ENCODE measurements at regions not wholly inside any gene's neighbourhood (a gene's known extent, or its start where the extent isn't known, plus 50 kb on each side); places are given as distances from the start of the nearest gene placed in this dataset.

- Histone ChIP-seq H3K79me2 (ENCODE audit: insufficient read depth, low read depth, low read length) (no peaks in the 10 kb centered on the region), H3K4me1 (ENCODE audit: insufficient read depth, low read length, poor library complexity, severe bottlenecking) (no peaks in the 10 kb centered on the region), H2AFZ (ENCODE audit: low read length) (no peak overlapping the region), H3K4me2 (ENCODE audit: low read length) (no peak overlapping the region), H3K36me3 (ENCODE audit: insufficient read depth, low read length) (no peaks in the 10 kb centered on the region), H3K9me3 (ENCODE audit: low read length) (no peaks in the 10 kb centered on the region), H3K9me2 (ENCODE audit: insufficient read depth, low read length) (no peaks in the 10 kb centered on the region), H3K27ac (ENCODE audit: low read depth, low read length, poor library complexity, severe bottlenecking) (no peak overlapping the region), H4K20me1 (ENCODE audit: insufficient read depth, low read length) (no peaks in the 10 kb centered on the region), H3K4me3 (ENCODE audit: low read depth, low read length, poor library complexity, severe bottlenecking) (no peak overlapping the region)
- POLR2A ChIA-PET: no interaction called here
- intact Hi-C loops (cut with micrococcal nuclease; ENCODE audit: unreplicated experiment): no loop called here
- no peak for DNase-seq (ENCODE audit: low spot score)
- CTCF ChIA-PET (ENCODE audit: unreplicated experiment): no interaction called here
- TF ChIP-seq CTCF (conservative IDR thresholded peaks at IDR 0.05; ENCODE audit: low read length) (no peak), EZH2phosphoT487 (IDR thresholded peaks at IDR 0.05; ENCODE audit: borderline replicate concordance, low read depth, low read length) (no peak)
- no TSS peak for BruUV-seq (replicated peaks)
These were observed 466.0 kb downstream of the KIF20B start for GRCh38 chr10:90167174-90168064.

GRCh38 chr10:90168244-90168643, 466.9 kb downstream of the KIF20B start:
- Histone ChIP-seq H3K4me1 (ENCODE audit: insufficient read depth, low read length, poor library complexity, severe bottlenecking) (no peaks in the 10 kb centered on the region), H3K79me2 (ENCODE audit: insufficient read depth, low read depth, low read length) (no peaks in the 10 kb centered on the region), H3K9me2 (ENCODE audit: insufficient read depth, low read length) (no peaks in the 10 kb centered on the region), H3K9me3 (ENCODE audit: low read length) (no peaks in the 10 kb centered on the region), H3K4me3 (ENCODE audit: low read depth, low read length, poor library complexity, severe bottlenecking) (no peak overlapping the region), H3K27ac (ENCODE audit: low read depth, low read length, poor library complexity, severe bottlenecking) (no peak overlapping the region), H2AFZ (ENCODE audit: low read length) (no peak overlapping the region), H4K20me1 (ENCODE audit: insufficient read depth, low read length) (no peaks in the 10 kb centered on the region), H3K4me2 (ENCODE audit: low read length) (no peak overlapping the region), H3K36me3 (ENCODE audit: insufficient read depth, low read length) (no peaks in the 10 kb centered on the region)
- BruUV-seq (replicated peaks): no TSS peak
- no peak for DNase-seq (ENCODE audit: low spot score)
- intact Hi-C loops (cut with micrococcal nuclease; ENCODE audit: unreplicated experiment): no loop called here
- CTCF ChIA-PET (ENCODE audit: unreplicated experiment): no interaction called here
- POLR2A ChIA-PET: no interaction called here
- no peak for TF ChIP-seq EZH2phosphoT487 (IDR thresholded peaks at IDR 0.05; ENCODE audit: borderline replicate concordance, low read depth, low read length)
- no peak for TF ChIP-seq CTCF (conservative IDR thresholded peaks at IDR 0.05; ENCODE audit: low read length)

GRCh38 chr10:90171014-90171722, 469.8 kb downstream of the KIF20B start:
- Histone ChIP-seq H3K36me3 (ENCODE audit: insufficient read depth, low read length) (no peaks in the 10 kb centered on the region), H3K9me3 (ENCODE audit: low read length) (no peaks in the 10 kb centered on the region), H3K79me2 (ENCODE audit: insufficient read depth, low read depth, low read length) (no peaks in the 10 kb centered on the region), H3K9me2 (ENCODE audit: insufficient read depth, low read length) (no peaks in the 10 kb centered on the region), H3K4me3 (ENCODE audit: low read depth, low read length, poor library complexity, severe bottlenecking) (no peak overlapping the region), H4K20me1 (ENCODE audit: insufficient read depth, low read length) (no peaks in the 10 kb centered on the region), H2AFZ (ENCODE audit: low read length) (no peak overlapping the region), H3K27ac (ENCODE audit: low read depth, low read length, poor library complexity, severe bottlenecking) (no peak overlapping the region), H3K4me2 (ENCODE audit: low read length) (no peak overlapping the region), H3K4me1 (ENCODE audit: insufficient read depth, low read length, poor library complexity, severe bottlenecking) (no peaks in the 10 kb centered on the region)
- DNase-seq (ENCODE audit: low spot score): no peak
- ChIA-PET POLR2A (interaction anchor here (0.7 kb wide), 1 partner anchor 78 kb away, joined by 4 read pairs; no protein-coding TSS in a partner anchor), CTCF (ENCODE audit: unreplicated experiment) (no interaction called here)
- BruUV-seq (replicated peaks): no TSS peak
- intact Hi-C loops (cut with micrococcal nuclease; ENCODE audit: unreplicated experiment): no loop called here
- TF ChIP-seq EZH2phosphoT487 (IDR thresholded peaks at IDR 0.05; ENCODE audit: borderline replicate concordance, low read depth, low read length) (no peak), CTCF (conservative IDR thresholded peaks at IDR 0.05; ENCODE audit: low read length) (no peak)

Measured in OCI-LY7 (cell line).